ENCODE measurements at regions not wholly inside any gene's neighbourhood (a gene's known extent, or its start where the extent isn't known, plus 50 kb on each side); places are given as distances from the start of the nearest gene placed in this dataset.

- ATAC-seq (ENCODE audit: low read depth): no peak
- H3K27ac ChIP-seq (ENCODE audit: poor library complexity, severe bottlenecking): no peak overlapping the region
- H3K27me3 ChIP-seq (ENCODE audit: insufficient read depth, poor library complexity, severe bottlenecking): no peaks in the 10 kb centered on the region
- no peak overlapping the region for H3K4me3 ChIP-seq (ENCODE audit: severe bottlenecking)
- H3K4me1 ChIP-seq (ENCODE audit: insufficient read depth, poor library complexity, severe bottlenecking): peaks cover 24% of the 10 kb centered on the region
- DNase-seq (ENCODE audit: low spot score): no peak
- no peak for TF ChIP-seq CTCF (IDR thresholded peaks at IDR 0.05; ENCODE audit: poor library complexity, severe bottlenecking)
- H3K9me3 ChIP-seq (ENCODE audit: severe bottlenecking): no peaks in the 10 kb centered on the region
- H3K36me3 ChIP-seq (ENCODE audit: low read depth): no peaks in the 10 kb centered on the region
Measured at GRCh38 chr9:107386396-107386795, 103.2 kb downstream of the KLF4 start.
